ENCODE measurements at regions not wholly inside any gene's neighbourhood (a gene's known extent, or its start where the extent isn't known, plus 50 kb on each side); places are given as distances from the start of the nearest gene placed in this dataset.

GRCh38 chr5:2565147-2565546, 186.3 kb downstream of the IRX2 start:
- Mint-ChIP-seq H3K27me3 (ENCODE audit: low read depth, poor library complexity) (peaks cover 24% of the 10 kb centered on the region), H3K9me3 (peaks cover 22% of the 10 kb centered on the region), H3K4me3 (no peak overlapping the region), H3K4me1 (peaks cover 2% of the 10 kb centered on the region), H3K36me3 (ENCODE audit: low read depth) (no peaks in the 10 kb centered on the region), H3K27ac (no peak overlapping the region)
- no peak for TF ChIP-seq CTCF (IDR thresholded peaks at IDR 0.05)
- no peak for DNase-seq

- TF ChIP-seq CTCF (IDR thresholded peaks at IDR 0.05) = no peak
- Mint-ChIP-seq H3K4me1 (peaks cover 5% of the 10 kb centered on the region), H3K4me3 (no peak overlapping the region), H3K27me3 (ENCODE audit: low read depth, poor library complexity) (peaks cover 17% of the 10 kb centered on the region), H3K27ac (peak overlapping the region; percentile 61), H3K36me3 (ENCODE audit: low read depth) (no peaks in the 10 kb centered on the region), H3K9me3 (peaks cover 21% of the 10 kb centered on the region)
- DNase-seq = no peak
Measured at GRCh38 chr5:2563046-2563445, 188.4 kb downstream of the IRX2 start.

GRCh38 chr5:2562036-2562435, 189.4 kb downstream of the IRX2 start:
- Mint-ChIP-seq H3K27me3 (ENCODE audit: low read depth, poor library complexity) (peaks cover 12% of the 10 kb centered on the region), H3K4me1 (peaks cover 5% of the 10 kb centered on the region), H3K4me3 (no peak overlapping the region), H3K27ac (no peak overlapping the region), H3K36me3 (ENCODE audit: low read depth) (no peaks in the 10 kb centered on the region), H3K9me3 (peaks cover 10% of the 10 kb centered on the region)
- DNase-seq = no peak
- no peak for TF ChIP-seq CTCF (IDR thresholded peaks at IDR 0.05)

GRCh38 chr5:2560435-2560834, 191.0 kb downstream of the IRX2 start:
- no peaks in the 10 kb centered on the region for H3K36me3 Mint-ChIP-seq (ENCODE audit: low read depth)
- H3K27me3 Mint-ChIP-seq (ENCODE audit: low read depth, poor library complexity) = peaks cover 14% of the 10 kb centered on the region
- H3K27ac Mint-ChIP-seq = no peak overlapping the region
- no peak for DNase-seq
- peaks cover 15% of the 10 kb centered on the region for H3K9me3 Mint-ChIP-seq
- no peak overlapping the region for H3K4me3 Mint-ChIP-seq
- H3K4me1 Mint-ChIP-seq = peaks cover 5% of the 10 kb centered on the region
- no peak for TF ChIP-seq CTCF (IDR thresholded peaks at IDR 0.05)

GRCh38 chr5:2557435-2557834, 194.0 kb downstream of the IRX2 start:
- H3K4me3 Mint-ChIP-seq = no peak overlapping the region
- H3K36me3 Mint-ChIP-seq (ENCODE audit: low read depth) = peaks cover 7% of the 10 kb centered on the region
- H3K27me3 Mint-ChIP-seq (ENCODE audit: low read depth, poor library complexity) = peaks cover 19% of the 10 kb centered on the region
- peaks cover 5% of the 10 kb centered on the region for H3K4me1 Mint-ChIP-seq
- no peak overlapping the region for H3K27ac Mint-ChIP-seq
- no peak for DNase-seq
- H3K9me3 Mint-ChIP-seq = peaks cover 44% of the 10 kb centered on the region
- no peak for TF ChIP-seq CTCF (IDR thresholded peaks at IDR 0.05)

- Mint-ChIP-seq H3K36me3 (ENCODE audit: low read depth) (peaks cover 7% of the 10 kb centered on the region), H3K4me1 (peaks cover 5% of the 10 kb centered on the region), H3K4me3 (no peak overlapping the region), H3K9me3 (peaks cover 47% of the 10 kb centered on the region), H3K27ac (no peak overlapping the region), H3K27me3 (ENCODE audit: low read depth, poor library complexity) (peaks cover 19% of the 10 kb centered on the region)
- no peak for DNase-seq
- TF ChIP-seq CTCF (IDR thresholded peaks at IDR 0.05) = no peak
Measured at GRCh38 chr5:2556375-2556966, 195.0 kb downstream of the IRX2 start.
